ENCODE measurements at regions not wholly inside any gene's neighbourhood (a gene's known extent, or its start where the extent isn't known, plus 50 kb on each side); places are given as distances from the start of the nearest gene placed in this dataset.
"Not testable (repeated sequence)": the region's sequence is repeated elsewhere in the genome, so short reads cannot be mapped to it uniquely, and the experiment has no call there.

- TF ChIP-seq GATA3 (IDR thresholded peaks at IDR 0.05; ENCODE audit: borderline replicate concordance) (no peak), JUNB (IDR thresholded peaks at IDR 0.05) (no peak), EHF (CRISPR knock-in tag; IDR thresholded peaks at IDR 0.05) (no peak), E2F6 (IDR thresholded peaks at IDR 0.05; ENCODE audit: borderline replicate concordance, low read depth) (no peak)
- no peak for DNase-seq (ENCODE audit: low read depth in 1 of 2, low spot score in 1 of 2)
- no peak overlapping the region for H3K4me3 ChIP-seq
- ChIA-PET CTCF (no interaction called here), POLR2A (no interaction called here)
- no peak overlapping the region for H3K27ac ChIP-seq
- no peaks in the 10 kb centered on the region for H3K9me3 ChIP-seq
- no peak for ATAC-seq
- no peaks in the 10 kb centered on the region for H3K4me1 ChIP-seq
- H3K4me2 ChIP-seq: no peak overlapping the region
- FAIRE-seq: no peak
Measured at GRCh38 chr21:21997390-21998333, 999.5 kb downstream of the NCAM2 start.

GRCh38 chr21:22019766-22020165, 1021.6 kb downstream of the NCAM2 start:
- H3K9me3 ChIP-seq: no peaks in the 10 kb centered on the region
- ATAC-seq: no peak

GRCh38 chr21:22020221-22020620, 1022.0 kb downstream of the NCAM2 start:
- TF ChIP-seq BCL3 (IDR thresholded peaks at IDR 0.05) (no peak), KDM5A (IDR thresholded peaks at IDR 0.05) (no peak), BHLHE40 (IDR thresholded peaks at IDR 0.05; ENCODE audit: low read depth, low read length) (no peak), SREBF2 (IDR thresholded peaks at IDR 0.05) (no peak), MAX (IDR thresholded peaks at IDR 0.05) (no peak), TP53 (CRISPR knock-in tag; IDR thresholded peaks at IDR 0.05) (no peak), FOSL2 (IDR thresholded peaks at IDR 0.05) (no peak), FOSL2 (CRISPR knock-in tag; IDR thresholded peaks at IDR 0.05) (no peak), NFE2L2 (conservative IDR thresholded peaks at IDR 0.05; ENCODE audit: low read length) (no peak), HES2 (IDR thresholded peaks at IDR 0.05) (no peak), CBX2 (IDR thresholded peaks at IDR 0.05; ENCODE audit: borderline replicate concordance, low read depth) (no peak), USF2 (IDR thresholded peaks at IDR 0.05) (no peak), PBX3 (IDR thresholded peaks at IDR 0.05) (no peak), ZNF302 (CRISPR knock-in tag; IDR thresholded peaks at IDR 0.05) (no peak), CBX8 (IDR thresholded peaks at IDR 0.05) (no peak)
- no peaks in the 10 kb centered on the region for H3K4me1 ChIP-seq
- POLR2A ChIA-PET: no interaction called here
- no peak for DNase-seq (ENCODE audit: low read depth in 1 of 2, low spot score in 1 of 2)
- no peak overlapping the region for H3K4me2 ChIP-seq
- 0% methylated on average over 3 of the region's 3 CpGs for WGBS (ENCODE audit: missing lambda C conversion rate)
- no peak overlapping the region for H3K4me3 ChIP-seq
- ATAC-seq: no peak
- H3K27ac ChIP-seq: no peak overlapping the region
- no peak for FAIRE-seq
- H3K9me3 ChIP-seq: no peaks in the 10 kb centered on the region
- CTCF ChIA-PET: no interaction called here

More at GRCh38 chr21:22019766-22020165, 1021.6 kb downstream of the NCAM2 start:
- ChIA-PET CTCF (no interaction called here), POLR2A (no interaction called here)
- no peak for DNase-seq (ENCODE audit: low read depth in 1 of 2, low spot score in 1 of 2)
- Histone ChIP-seq H3K4me3 (no peak overlapping the region), H3K4me1 (no peaks in the 10 kb centered on the region), H3K4me2 (no peak overlapping the region), H3K27ac (no peak overlapping the region)
- FAIRE-seq: no peak
- 0% methylated on average over 1 of the region's 1 CpG for WGBS (ENCODE audit: missing lambda C conversion rate)
- TF ChIP-seq CEBPB (IDR thresholded peaks at IDR 0.05): no peak
- no peak for TF ChIP-seq ZC3H11A (IDR thresholded peaks at IDR 0.05)
- TF ChIP-seq CHD2 (IDR thresholded peaks at IDR 0.05; ENCODE audit: low read length, partially characterized antibody): no peak
- TF ChIP-seq RAD21 (conservative IDR thresholded peaks at IDR 0.05 in 1 of 2, IDR thresholded peaks at IDR 0.05 in 1 of 2): no peak
- no peak for TF ChIP-seq NFE2L2 (conservative IDR thresholded peaks at IDR 0.05; ENCODE audit: low read length)
- TF ChIP-seq SMC3 (IDR thresholded peaks at IDR 0.05): no peak
- TF ChIP-seq HOXB5 (CRISPR knock-in tag; IDR thresholded peaks at IDR 0.05): no peak
- no peak for TF ChIP-seq HDAC2 (IDR thresholded peaks at IDR 0.05)
- no peak for TF ChIP-seq BCL3 (IDR thresholded peaks at IDR 0.05)
- TF ChIP-seq MYC (IDR thresholded peaks at IDR 0.05; ENCODE audit: borderline replicate concordance, low read length): no peak
- no peak for TF ChIP-seq ESRRA (IDR thresholded peaks at IDR 0.05; ENCODE audit: borderline replicate concordance, low read length)
- no peak for TF ChIP-seq JUNB (IDR thresholded peaks at IDR 0.05)
- TF ChIP-seq TFCP2L1 (CRISPR knock-in tag; IDR thresholded peaks at IDR 0.05): no peak

- POLR2A ChIA-PET; H3K4me1 ChIP-seq; H3K9me3 ChIP-seq; H3K27ac ChIP-seq; ATAC-seq; H3K4me3 ChIP-seq; DNase-seq (ENCODE audit: low read depth in 1 of 2, low spot score in 1 of 2); H3K4me2 ChIP-seq; FAIRE-seq; CTCF ChIA-PET: not testable (repeated sequence)
- WGBS (ENCODE audit: missing lambda C conversion rate): 0% methylated on average over 2 of the region's 2 CpGs
Measured at GRCh38 chr21:22023896-22024295, 1025.7 kb downstream of the NCAM2 start.
